SKM-1 (cell line): ENCODE measurements at regions not wholly inside any gene's neighbourhood (a gene's known extent, or its start where the extent isn't known, plus 50 kb on each side); places are given as distances from the start of the nearest gene placed in this dataset.

Source experiments
- DNase-seq: peaks from one replicate; lab custom pipeline; 2025; ENCODE audit not compliant: unreplicated experiment; lab: John Stamatoyannopoulos, UW

- no peak for DNase-seq
These were observed 488.5 kb downstream of the QKI start for GRCh38 chr6:163902993-163903392.

GRCh38 chr6:163901681-163902080, 487.2 kb downstream of the QKI start:
- DNase-seq, result no peak

DNA sequence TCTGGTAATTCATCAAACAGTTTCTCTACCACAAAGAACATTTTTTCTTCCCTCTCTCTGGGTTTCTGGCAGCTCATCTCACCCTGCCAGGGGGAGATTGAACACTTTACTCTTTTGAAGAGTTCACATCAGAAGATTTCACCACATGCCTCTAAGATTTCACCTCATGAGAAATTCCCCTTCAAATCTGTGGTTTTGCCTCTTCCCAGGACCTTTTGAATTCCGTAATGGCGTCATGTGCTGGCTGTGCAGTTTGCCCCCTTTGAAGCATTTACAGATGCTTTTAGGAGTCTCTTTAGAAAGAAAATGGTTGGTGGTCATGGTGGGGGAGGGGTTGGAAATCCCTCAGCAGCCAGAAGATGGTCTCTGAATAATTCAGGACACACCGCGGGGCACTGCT, 486.1 kb downstream of the QKI start:
- no peak for DNase-seq

- no peak for DNase-seq
These were observed 483.2 kb downstream of the QKI start for GRCh38 chr6:163897669-163898068.

- no peak for DNase-seq
These were observed 482.5 kb downstream of the QKI start for GRCh38 chr6:163897030-163897429.

GRCh38 chr6:163895162-163895561, 480.6 kb downstream of the QKI start:
- DNase-seq, result no peak

DNA sequence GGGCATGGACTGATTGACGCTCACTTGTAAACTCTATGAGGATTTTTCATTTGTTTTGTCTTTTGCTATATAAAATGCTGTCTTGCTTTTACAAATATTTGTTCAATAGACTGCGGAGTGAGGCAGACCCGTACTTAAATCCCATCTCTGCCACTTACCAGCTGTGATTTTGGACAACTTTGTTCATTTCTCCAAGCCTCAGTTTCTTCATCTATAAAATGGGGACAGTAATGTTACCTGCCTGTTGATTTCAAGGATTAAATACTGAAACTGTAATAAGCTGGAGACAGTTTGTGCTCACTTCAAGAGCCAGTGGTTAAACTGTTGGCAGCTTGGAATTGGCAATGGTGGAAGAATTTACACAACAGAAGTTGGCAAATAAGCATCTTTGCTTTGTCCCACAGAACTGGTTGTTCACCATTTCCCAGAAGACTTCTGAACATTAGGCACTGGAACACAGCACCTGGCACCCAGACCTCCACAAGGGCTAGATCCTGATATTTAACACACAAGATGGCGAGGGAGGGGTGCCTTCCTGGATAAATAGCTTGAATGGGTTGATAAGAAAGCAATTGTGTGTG, 479.2 kb downstream of the QKI start:
- DNase-seq, result no peak

GRCh38 chr6:163892824-163893561, 478.5 kb downstream of the QKI start:
- no peak for DNase-seq

GRCh38 chr6:163889904-163890514, 475.5 kb downstream of the QKI start:
- no peak for DNase-seq

DNA sequence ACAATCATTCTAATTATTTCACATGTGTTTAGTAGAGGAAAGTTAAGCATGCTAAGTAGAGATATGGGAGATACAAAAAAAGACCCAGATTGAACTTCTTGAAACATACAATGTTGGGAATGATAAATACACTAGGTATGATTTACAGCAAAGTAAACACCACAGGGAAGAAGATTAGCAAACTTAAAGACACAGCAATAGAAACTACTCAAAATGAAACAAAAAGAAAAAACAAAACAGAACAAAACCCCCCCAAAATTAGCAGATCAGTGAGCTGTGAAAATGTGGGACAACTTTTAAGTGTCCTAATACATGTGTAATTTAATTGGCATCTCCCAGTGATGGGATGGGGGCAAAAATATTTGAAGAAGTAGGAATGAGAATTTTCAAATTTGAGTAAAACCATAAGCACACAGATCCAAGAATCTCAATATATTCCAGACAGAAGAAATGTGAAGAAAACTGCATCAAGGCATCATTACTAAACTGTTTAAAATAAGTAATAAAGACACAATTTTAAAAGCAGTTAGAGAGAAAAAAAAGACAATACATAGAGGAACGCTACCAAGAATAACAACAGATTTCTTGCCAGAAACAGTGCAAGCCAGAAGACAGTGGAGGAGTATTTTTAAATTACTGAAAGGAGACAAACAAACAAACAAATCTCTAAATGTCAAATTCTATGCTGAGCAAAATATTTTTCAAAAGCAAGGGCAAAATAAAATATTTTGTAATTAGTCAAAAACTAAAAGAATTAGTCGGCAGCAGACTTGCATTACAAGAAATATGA, 473.7 kb downstream of the QKI start:
- DNase-seq, result no peak

- no peak for DNase-seq
These were observed 471.9 kb downstream of the QKI start for GRCh38 chr6:163886428-163886827.

- DNase-seq, result peak; percentile 29
These were observed 469.5 kb downstream of the QKI start for GRCh38 chr6:163883984-163884383.

DNA sequence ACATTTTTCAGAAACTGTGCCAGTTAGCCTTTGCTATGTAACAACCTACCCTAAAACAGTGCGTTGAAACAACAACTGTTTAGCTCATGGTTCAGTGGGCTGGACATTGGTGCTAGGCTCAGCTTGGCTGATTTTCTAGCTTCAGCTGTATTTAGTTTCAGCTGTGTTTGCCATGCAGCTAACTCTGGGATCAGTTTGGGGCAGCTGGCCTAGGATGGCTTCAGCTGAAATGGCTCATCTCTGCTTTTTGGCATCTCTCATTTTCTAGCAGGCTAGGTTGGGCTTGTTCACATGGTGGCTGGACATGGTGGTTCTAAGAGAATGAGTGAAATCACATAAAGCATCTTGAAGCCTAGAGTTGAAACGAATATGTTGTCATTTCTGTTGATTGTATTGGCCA, 464.2 kb downstream of the QKI start:
- no peak for DNase-seq

- DNase-seq, result no peak
These were observed 463.5 kb downstream of the QKI start for GRCh38 chr6:163877877-163878639.

- no peak for DNase-seq
These were observed 461.9 kb downstream of the QKI start for GRCh38 chr6:163876391-163876790.

DNA sequence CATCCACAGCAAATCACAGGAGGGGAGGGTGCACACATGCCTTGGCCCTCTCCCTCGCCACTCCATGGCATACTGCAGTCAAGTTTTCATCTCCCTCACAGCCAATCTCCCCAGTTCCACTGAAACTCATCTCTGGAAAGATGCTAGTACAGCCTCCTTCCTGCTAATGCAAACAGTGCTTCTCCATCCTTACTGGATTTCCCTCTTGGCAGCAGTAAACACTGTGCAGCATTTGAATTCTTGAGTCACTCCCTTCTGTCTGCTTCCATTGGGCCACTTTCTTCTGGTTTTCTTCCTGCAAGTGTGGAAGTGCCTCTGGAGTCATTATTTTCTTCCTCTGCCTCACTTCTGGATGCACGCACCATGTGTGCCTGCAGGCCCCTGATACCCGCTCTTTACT, 460.3 kb downstream of the QKI start:
- DNase-seq, result no peak

DNA sequence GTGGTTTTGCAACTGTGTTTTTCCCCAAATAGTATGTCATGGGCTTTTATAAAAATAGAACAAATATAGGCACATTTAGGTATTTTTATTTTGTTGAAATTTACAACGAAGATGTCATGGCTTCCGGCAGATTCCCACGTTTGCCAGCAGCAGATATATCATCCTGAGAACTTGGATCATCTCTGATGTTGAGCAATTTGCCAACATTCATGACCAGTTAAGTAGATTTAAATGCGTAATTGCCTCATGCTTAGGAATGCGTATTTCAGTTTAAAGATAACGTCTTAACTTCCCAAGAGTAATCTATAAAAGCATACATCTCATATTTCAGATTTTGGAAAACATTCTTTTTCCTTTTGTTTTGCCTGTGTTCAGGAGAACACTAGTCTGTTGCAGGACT, 457.8 kb downstream of the QKI start:
- DNase-seq, result no peak

GRCh38 chr6:163871616-163872015, 457.1 kb downstream of the QKI start:
- DNase-seq, result no peak

DNA sequence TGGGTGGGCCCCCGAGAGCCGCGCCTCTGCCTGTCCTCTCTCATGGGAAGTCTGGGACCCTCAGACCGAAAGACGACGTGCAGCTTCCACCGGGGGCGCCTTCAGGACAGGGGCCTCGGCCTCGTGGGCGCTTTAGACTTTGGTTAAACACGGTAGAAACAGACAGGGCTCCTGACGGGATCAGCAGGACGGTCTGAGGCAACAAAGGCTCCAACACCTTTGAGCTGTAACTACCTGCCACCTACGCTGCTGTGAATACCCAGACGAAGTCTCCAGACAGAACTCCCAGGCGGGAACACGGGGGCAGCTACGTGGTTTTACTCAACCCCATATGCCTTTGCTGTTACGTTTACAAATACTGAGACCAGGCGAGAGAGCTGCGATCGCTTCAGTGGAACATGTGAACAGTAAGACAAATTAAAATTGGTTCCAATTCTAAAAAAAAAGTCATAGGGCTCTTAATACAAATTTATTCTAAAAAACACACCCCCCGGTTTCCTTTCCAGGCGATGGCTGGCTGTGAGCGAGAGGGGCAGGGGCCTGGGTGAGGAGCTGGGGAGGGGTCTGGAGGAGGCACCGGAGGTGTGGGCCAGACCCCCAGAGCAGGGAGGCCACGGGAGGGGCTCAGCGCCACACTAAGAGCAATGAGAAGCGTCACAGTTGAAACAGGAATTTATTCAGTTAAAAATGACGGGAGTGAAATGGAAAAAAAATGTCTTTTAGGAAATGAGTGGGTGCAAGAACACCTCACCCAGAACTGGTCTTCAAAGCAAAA, 453.2 kb downstream of the QKI start:
- DNase-seq, result no peak

DNA sequence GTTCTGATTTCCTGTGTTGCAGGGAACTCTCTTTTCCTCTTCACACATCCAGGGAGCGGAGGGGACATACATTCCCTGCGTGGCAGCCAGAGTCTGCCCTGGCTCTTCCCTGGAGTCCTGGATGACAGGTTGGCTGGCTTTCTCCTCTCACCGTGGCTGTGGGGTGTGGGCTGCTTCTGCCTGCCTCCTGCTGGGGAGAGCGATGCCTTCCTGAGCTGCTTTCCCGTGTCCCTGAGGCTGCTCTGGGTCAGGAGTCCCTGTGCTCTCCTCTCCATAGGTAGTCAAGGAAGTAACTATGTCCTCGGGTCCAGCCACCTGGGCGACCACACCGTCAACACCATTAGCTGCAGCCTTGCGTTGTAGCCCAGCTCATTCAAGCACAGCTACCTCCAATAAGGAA, 451.7 kb downstream of the QKI start:
- no peak for DNase-seq
